ENCODE measurements at regions not wholly inside any gene's neighbourhood (a gene's known extent, or its start where the extent isn't known, plus 50 kb on each side); places are given as distances from the start of the nearest gene placed in this dataset.
A peak's percentile ranks its signal among the peaks of the same experiment; 100 is the strongest.

DNA sequence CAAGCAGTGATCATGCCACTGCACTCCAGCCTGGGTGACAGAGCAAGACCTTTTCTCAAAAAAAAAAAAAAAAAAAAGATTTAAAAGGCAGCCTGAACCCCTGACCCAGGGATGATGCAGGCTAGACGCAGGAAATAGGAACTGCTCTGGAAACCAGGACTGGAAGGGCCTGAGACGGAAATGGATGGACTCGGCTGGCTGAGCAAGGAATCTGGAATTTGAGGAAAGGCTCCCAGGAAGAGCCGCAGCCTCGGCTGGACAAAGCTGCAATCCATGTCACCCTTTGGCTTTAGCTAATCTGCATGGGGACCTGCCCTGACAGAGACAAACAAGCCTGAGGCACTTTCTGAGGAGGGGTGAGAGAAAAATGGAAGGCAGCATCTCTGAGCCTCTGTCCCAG, 55.0 kb upstream of the DAPL1 start:
- peaks cover 2% of the 10 kb centered on the region for H3K27me3 Mint-ChIP-seq (ENCODE audit: low read depth)
- no peaks in the 10 kb centered on the region for H3K9me3 Mint-ChIP-seq
- TF ChIP-seq CTCF (IDR thresholded peaks at IDR 0.05; ENCODE audit: unreplicated experiment) = no peak
- DNase-seq (ENCODE audit: low spot score in 2 of 2, unreplicated experiment in 2 of 2) = no peak
- peaks cover 28% of the 10 kb centered on the region for H3K4me1 Mint-ChIP-seq
- no peak overlapping the region for H3K4me3 Mint-ChIP-seq
- H3K36me3 Mint-ChIP-seq = no peaks in the 10 kb centered on the region
- no peak overlapping the region for H3K27ac Mint-ChIP-seq

GRCh38 chr2:158740621-158741020, 54.5 kb upstream of the DAPL1 start:
- no peaks in the 10 kb centered on the region for H3K9me3 Mint-ChIP-seq
- H3K27me3 Mint-ChIP-seq (ENCODE audit: low read depth) = peaks cover 6% of the 10 kb centered on the region

GRCh38 chr2:158741625-158742024, 53.5 kb upstream of the DAPL1 start:
- no peak for DNase-seq (ENCODE audit: low spot score in 2 of 2, unreplicated experiment in 2 of 2)
- Mint-ChIP-seq H3K4me3 (no peak overlapping the region), H3K9me3 (no peaks in the 10 kb centered on the region), H3K27me3 (ENCODE audit: low read depth) (peaks cover 11% of the 10 kb centered on the region), H3K36me3 (no peaks in the 10 kb centered on the region), H3K27ac (no peak overlapping the region), H3K4me1 (peaks cover 33% of the 10 kb centered on the region)
- no peak for TF ChIP-seq CTCF (IDR thresholded peaks at IDR 0.05; ENCODE audit: unreplicated experiment)

More at GRCh38 chr2:158740621-158741020, 54.5 kb upstream of the DAPL1 start:
- no peak for DNase-seq (ENCODE audit: low spot score in 2 of 2, unreplicated experiment in 2 of 2)
- Mint-ChIP-seq H3K36me3 (no peaks in the 10 kb centered on the region), H3K4me3 (no peak overlapping the region), H3K27ac (peak overlapping the region; percentile 6), H3K4me1 (peaks cover 32% of the 10 kb centered on the region)
- TF ChIP-seq CTCF (IDR thresholded peaks at IDR 0.05; ENCODE audit: unreplicated experiment) = no peak

DNA sequence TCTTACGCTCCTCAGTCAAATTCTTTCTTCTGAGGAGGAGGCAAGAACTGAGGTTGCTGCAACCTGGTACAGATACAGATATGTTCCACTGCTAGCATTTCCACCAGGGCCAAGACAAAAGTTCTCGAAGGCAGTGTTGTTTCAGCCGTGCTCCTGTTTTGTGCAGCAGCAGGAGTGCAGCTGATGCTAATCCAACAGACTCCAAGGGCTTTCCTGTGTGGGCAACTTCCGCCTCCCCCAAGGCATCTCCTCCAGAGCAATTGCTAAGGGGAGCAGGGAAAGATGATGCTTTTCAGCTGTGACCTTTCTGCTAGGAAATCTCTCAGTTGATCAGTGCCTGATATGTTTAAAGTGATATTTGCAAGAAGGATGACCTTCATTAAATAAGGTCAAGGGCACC, 52.6 kb upstream of the DAPL1 start:
- TF ChIP-seq CTCF (IDR thresholded peaks at IDR 0.05; ENCODE audit: unreplicated experiment) = no peak
- no peaks in the 10 kb centered on the region for H3K9me3 Mint-ChIP-seq
- DNase-seq (ENCODE audit: low spot score in 2 of 2, unreplicated experiment in 2 of 2) = no peak
- peaks cover 33% of the 10 kb centered on the region for H3K4me1 Mint-ChIP-seq
- H3K4me3 Mint-ChIP-seq = no peak overlapping the region
- no peak overlapping the region for H3K27ac Mint-ChIP-seq
- H3K27me3 Mint-ChIP-seq (ENCODE audit: low read depth) = peaks cover 20% of the 10 kb centered on the region
- H3K36me3 Mint-ChIP-seq = no peaks in the 10 kb centered on the region

GRCh38 chr2:158743466-158743865, 51.7 kb upstream of the DAPL1 start:
- Mint-ChIP-seq H3K27me3 (ENCODE audit: low read depth) (peaks cover 27% of the 10 kb centered on the region), H3K4me3 (no peak overlapping the region), H3K4me1 (peaks cover 29% of the 10 kb centered on the region), H3K27ac (no peak overlapping the region), H3K36me3 (no peaks in the 10 kb centered on the region), H3K9me3 (no peaks in the 10 kb centered on the region)
- DNase-seq (ENCODE audit: low spot score in 2 of 2, unreplicated experiment in 2 of 2) = no peak
- no peak for TF ChIP-seq CTCF (IDR thresholded peaks at IDR 0.05; ENCODE audit: unreplicated experiment)

- Mint-ChIP-seq H3K36me3 (no peaks in the 10 kb centered on the region), H3K4me1 (peaks cover 29% of the 10 kb centered on the region), H3K9me3 (no peaks in the 10 kb centered on the region), H3K27ac (no peak overlapping the region), H3K4me3 (no peak overlapping the region), H3K27me3 (ENCODE audit: low read depth) (peaks cover 28% of the 10 kb centered on the region)
- TF ChIP-seq CTCF (IDR thresholded peaks at IDR 0.05; ENCODE audit: unreplicated experiment) = no peak
- DNase-seq (ENCODE audit: low spot score in 2 of 2, unreplicated experiment in 2 of 2) = no peak
These were observed 51.2 kb upstream of the DAPL1 start for GRCh38 chr2:158743879-158744278.

All from mesothelial cell of epicardium (in vitro differentiated cells).